ENCODE measurements at regions not wholly inside any gene's neighbourhood (a gene's known extent, or its start where the extent isn't known, plus 50 kb on each side); places are given as distances from the start of the nearest gene placed in this dataset.

- no peak for DNase-seq
Observed at GRCh38 chr1:57784356-57784755, 360.5 kb upstream of the DAB1 start.

- DNase-seq = no peak
Observed at GRCh38 chr1:57782357-57782756, 358.5 kb upstream of the DAB1 start.

GRCh38 chr1:57772580-57773195 is 348.8 kb upstream of the DAB1 start:
- no peak for DNase-seq

- no peak for DNase-seq
Observed at GRCh38 chr1:57770772-57771171, 346.9 kb upstream of the DAB1 start.

- no peak for DNase-seq
Observed at GRCh38 chr1:57770236-57770635, 346.4 kb upstream of the DAB1 start.

GRCh38 chr1:57761628-57762027 is 337.8 kb upstream of the DAB1 start:
- DNase-seq = no peak

- DNase-seq = no peak
Observed at GRCh38 chr1:57752843-57753242, 329.0 kb upstream of the DAB1 start.

GRCh38 chr1:57748719-57749118 is 324.9 kb upstream of the DAB1 start:
- no peak for DNase-seq

- no peak for DNase-seq
Observed at GRCh38 chr1:57747818-57748217, 324.0 kb upstream of the DAB1 start.

- no peak for DNase-seq
Observed at GRCh38 chr1:57741521-57741920, 317.7 kb upstream of the DAB1 start.

- DNase-seq = no peak
Observed at GRCh38 chr1:57736940-57737339, 313.1 kb upstream of the DAB1 start.

- no peak for DNase-seq
Observed at GRCh38 chr1:57729181-57729580, 305.3 kb upstream of the DAB1 start.

GRCh38 chr1:57727121-57727520 is 303.3 kb upstream of the DAB1 start:
- DNase-seq = no peak

GRCh38 chr1:57725318-57725717 is 301.5 kb upstream of the DAB1 start:
- no peak for DNase-seq

GRCh38 chr1:57724535-57724934 is 300.7 kb upstream of the DAB1 start:
- no peak for DNase-seq

- DNase-seq = no peak
Observed at GRCh38 chr1:57722285-57722978, 298.6 kb upstream of the DAB1 start.

GRCh38 chr1:57721001-57721400 is 297.1 kb upstream of the DAB1 start:
- no peak for DNase-seq

- DNase-seq = no peak
Observed at GRCh38 chr1:57719274-57719673, 295.4 kb upstream of the DAB1 start.

GRCh38 chr1:57713501-57713900 is 289.6 kb upstream of the DAB1 start:
- DNase-seq = no peak

GRCh38 chr1:57712846-57713245 is 289.0 kb upstream of the DAB1 start:
- DNase-seq = no peak

- DNase-seq = no peak
Observed at GRCh38 chr1:57711326-57711725, 287.5 kb upstream of the DAB1 start.

- DNase-seq = no peak
Observed at GRCh38 chr1:57707631-57708030, 283.8 kb upstream of the DAB1 start.

- no peak for DNase-seq
Observed at GRCh38 chr1:57704811-57705210, 281.0 kb upstream of the DAB1 start.

GRCh38 chr1:57704231-57704630 is 280.4 kb upstream of the DAB1 start:
- no peak for DNase-seq

GRCh38 chr1:57696904-57697303 is 273.0 kb upstream of the DAB1 start:
- DNase-seq = no peak
